GM04503 (cell line): ENCODE measurements at regions not wholly inside any gene's neighbourhood (a gene's known extent, or its start where the extent isn't known, plus 50 kb on each side); places are given as distances from the start of the nearest gene placed in this dataset.
A peak's percentile ranks its signal among the peaks of the same experiment; 100 is the strongest.

ENCODE experiments used
- DNase-seq: peaks from one replicate; pipeline ENCODE4 v3.0.0-alpha.2; 2012; ENCODE audit warnings: low read depth

DNA sequence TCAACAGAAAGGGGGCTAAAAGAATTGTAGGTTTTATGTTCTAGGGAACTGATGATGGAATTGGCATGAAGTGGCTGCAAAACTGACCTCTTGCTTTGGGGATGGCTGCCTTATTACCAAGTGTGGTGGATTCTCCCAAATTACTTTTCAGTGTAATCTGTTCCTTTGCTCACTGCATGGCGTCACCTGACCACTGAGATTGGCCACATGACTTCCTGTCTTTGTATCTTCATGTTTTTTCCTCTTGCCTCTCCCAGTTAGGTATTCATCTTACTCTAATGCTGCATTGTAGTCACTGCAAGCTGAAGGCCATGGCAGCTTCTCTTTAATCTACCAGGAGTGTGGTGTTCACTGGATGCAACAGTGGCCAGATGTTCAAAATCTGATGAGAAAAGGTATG lies 257.7 kb upstream of the TNP1 start:
- DNase-seq = no peak

DNA sequence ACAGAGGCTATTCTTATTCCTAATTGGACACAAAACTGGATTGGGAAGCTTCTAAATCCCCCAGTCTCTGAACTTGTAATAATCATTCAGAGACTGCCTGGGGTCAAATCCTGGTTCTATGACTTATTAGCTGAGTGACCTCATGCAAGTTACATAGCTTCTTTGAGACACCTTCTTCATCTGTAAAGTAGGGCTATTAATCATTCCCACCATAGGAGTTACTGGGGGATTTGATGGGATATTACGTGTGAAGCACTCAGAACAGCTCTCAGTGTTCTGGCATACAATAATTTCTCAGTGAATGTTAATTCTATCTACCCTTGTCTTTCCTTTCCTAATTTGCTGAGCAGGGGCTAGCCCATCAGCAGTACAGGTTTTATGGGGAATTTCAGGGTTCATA lies 256.7 kb upstream of the TNP1 start:
- no peak for DNase-seq

DNA sequence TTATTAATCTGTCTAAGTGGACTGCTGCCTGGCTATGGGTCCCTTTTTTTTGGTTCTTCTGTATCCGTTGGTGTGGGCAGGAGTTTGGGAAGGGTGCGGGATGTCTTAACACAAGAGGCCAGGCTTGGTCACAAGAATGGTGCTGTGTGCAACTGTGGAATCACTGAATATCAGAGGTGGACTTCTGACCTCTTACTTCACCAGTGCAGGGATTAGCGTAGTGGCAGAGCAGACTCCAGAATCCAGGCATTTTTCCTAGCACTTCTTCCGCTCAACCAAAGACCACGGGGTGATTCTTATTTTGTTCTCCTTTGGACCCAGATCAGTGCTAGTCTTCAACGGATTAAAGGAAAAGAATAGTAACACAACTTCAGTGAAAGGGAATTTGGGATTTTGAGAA lies 254.3 kb upstream of the TNP1 start:
- no peak for DNase-seq

DNA sequence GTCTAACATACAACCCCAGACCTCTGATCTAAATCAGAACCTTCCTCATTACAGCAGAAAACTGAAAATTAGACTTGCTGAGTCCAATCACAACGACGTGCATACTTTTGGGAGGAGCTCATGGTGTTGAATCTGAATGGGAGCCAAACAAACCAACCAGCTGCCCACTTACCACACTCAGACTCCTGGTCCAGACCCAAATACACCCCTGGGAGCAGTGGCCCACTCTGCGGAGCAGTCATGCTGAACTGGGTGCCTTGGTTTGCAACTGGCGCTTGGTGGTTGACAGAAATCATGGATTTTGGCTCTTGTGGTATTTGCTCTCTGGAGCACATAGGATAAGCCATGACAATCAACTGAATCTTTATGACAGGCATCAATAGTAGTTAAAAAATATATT lies 253.6 kb upstream of the TNP1 start:
- no peak for DNase-seq

DNA sequence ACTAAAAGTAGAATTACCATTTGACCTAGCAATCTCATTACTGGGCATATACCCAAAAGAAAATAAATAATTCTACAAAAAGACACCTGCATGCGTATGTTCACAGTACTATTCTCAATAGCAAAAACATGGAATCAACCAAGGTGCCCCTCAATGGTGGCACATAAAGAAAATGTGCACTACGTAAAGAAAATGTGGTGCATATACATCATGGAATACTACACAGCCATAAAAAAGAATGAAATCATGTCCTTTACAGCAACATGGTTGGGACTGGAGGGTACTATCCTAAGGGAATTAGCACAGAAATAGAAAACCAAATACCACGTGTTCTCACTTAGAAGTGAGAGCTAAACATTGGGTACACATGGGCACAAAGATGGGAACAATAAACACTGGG lies 250.7 kb upstream of the TNP1 start:
- no peak for DNase-seq

DNA sequence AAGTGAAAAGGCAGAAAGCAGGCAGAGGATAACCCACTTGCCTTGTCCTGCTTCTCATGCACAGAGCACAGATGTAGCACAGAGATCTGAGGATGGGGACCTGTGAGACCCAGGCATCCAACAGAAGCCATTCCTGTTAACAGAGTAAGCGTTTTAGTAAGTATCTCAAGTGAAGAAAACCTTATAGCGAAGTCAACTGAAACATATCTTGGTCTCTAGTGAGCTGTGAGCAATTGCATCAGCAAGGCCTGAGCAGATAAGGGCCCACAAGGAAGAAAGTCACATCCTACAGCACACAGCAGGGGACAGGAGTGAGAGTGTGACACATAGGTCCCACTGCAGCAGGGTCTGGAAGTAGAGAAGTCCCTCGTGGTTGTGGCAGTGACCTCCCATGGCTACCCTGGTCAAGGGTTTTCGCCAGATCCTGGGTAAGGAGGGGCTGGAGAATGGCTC lies 248.7 kb upstream of the TNP1 start:
- DNase-seq = no peak

DNA sequence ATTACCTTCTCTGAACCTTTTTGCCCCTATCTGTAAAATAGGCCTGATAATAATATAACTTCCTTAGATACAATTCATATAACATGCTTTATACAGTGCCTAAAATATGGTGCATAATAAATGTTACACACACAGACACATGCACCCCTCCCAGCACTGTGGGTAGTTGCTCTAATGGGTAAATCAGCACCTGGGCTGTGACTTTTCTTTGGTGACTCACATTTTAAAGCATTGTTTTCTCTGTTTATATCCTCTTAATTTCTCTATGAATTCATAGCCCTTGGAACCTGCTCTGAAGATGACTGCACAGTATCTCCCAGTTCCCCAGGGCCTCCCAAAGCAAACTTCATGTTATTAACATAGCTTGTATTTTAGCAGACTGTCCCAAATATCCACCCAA lies 248.2 kb upstream of the TNP1 start:
- DNase-seq = no peak

DNA sequence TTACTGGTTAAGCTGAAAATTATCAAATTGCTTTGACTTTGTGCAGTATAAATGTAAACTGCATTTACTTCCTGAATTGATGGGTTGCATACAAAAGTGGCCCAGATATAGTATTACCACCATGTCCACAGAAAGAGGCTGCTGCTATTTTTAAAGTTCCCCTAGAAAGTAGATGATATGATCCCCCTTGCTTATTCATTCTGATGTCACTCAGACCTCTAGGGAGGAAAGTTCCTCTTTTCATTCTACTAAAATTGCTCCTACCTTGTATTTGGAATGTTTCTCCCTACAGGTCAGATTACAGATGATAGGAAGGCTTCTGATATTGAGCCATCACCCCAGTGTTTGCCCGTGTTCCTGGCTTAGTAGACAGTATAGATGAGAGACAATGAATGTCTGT lies 247.6 kb upstream of the TNP1 start:
- no peak for DNase-seq

DNA sequence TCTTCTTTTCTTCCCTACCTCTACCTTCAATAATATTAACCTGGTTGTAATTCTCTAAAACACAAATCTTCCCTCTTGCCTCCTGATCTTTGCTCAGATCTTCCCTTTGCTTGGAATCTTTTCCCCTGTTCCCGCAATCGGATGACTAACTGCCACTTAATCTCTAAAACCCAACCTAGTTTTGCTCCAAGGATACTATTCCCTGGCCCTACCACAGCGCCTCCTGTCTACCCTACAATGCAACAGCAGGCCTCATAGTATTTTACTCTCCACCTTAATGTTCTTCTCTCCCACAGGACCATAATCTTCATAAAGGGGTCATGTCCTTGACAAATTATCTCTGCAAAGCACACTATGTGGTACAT lies 246.8 kb upstream of the TNP1 start:
- no peak for DNase-seq

DNA sequence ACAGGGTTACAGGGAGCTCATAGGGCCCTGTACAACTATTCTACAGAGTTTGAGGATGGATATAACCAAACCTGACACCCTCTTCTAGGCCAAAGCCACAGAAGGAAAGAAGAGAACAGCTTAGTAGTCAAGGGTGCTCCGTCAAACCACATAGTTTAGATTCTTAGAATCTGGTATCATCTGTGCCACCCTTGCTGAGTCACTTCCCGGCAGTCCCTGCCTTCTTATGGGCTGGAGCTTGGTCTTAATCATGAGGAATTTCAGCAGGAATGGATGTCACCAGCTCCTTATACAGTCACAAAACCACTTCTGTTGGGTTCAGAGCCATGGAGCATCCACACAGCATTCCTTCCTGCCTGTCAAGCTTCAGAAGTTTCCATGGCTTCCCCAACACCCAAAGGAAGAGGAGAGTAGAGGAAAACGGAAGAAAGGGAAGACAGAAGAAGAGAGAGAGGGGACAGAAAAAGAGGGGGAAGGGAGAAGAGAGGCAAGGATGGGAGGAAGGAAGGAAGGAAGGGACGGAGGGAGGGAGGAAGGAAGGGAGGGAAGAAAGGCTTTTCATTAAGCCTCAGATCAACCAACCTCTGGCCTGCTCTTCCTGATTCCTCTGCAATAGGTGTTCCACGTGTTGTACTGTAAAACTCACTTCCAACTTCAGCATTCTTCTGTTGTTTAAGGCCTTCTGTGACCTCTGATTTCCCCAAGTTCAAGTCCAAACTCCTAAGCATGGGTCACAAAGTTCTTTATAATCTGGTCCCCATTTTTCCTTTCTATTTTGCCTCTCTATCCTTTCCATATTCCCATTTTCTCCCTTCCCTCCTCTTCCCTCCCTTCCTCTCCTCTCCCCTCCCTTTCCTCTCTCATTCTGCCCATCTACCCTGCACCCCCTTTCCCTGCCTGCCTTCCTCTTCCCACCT lies 246.1 kb upstream of the TNP1 start:
- DNase-seq = peak; percentile 93

DNA sequence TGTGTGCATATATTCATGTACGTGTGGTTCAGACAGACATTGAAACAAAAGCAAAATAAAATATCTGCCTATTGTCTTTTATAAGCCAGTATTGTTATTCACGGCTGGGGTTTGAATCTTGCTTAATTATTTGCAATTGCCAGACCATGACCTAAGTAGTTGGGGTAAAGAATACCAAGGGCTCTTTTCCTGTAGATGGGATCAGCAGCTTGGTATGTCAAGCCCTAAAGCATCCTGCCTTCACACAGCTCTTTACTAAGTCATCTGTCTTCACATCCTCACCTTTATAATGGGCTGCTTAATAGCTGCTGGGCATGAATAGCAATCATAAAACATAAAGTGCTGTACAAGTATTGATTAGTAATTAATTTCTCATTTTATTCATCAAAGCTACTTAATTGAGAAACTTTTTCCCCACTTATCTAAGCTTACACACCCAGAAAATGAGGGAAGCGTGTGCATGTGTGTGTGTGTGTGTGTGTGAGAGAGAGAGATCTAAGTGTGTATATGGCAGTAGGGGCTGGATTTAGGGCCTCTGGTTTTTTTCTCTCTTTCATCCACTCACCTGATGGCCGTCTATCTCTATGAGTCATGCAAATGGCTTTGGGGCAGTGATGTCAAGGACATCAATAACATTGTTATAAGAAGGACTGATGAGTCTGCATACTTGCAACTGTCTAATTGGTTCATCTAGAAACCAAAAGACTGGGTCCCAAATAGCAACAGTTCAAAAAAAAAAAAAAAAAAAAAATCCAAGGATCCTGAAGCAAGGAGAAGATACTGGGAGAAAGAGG lies 244.1 kb upstream of the TNP1 start:
- DNase-seq = no peak

DNA sequence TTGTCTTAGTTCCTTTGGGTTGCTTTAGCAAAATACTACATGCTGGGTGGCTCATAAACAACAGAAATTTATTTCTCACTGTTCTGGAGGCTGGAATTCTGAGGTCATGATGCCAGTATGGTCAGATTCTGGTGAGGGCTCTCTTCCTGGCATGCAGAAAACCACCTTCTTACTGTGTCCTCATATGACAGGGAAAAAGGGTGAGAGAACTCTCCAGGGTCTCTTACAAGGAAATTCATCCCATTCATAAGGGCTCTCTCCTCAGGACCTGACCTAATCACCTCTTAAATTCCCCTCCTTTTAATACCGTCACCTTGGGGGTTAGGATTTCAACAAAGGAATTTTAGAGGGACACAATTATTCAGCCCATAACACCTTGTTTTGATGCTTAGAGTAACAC lies 243.1 kb upstream of the TNP1 start:
- no peak for DNase-seq

DNA sequence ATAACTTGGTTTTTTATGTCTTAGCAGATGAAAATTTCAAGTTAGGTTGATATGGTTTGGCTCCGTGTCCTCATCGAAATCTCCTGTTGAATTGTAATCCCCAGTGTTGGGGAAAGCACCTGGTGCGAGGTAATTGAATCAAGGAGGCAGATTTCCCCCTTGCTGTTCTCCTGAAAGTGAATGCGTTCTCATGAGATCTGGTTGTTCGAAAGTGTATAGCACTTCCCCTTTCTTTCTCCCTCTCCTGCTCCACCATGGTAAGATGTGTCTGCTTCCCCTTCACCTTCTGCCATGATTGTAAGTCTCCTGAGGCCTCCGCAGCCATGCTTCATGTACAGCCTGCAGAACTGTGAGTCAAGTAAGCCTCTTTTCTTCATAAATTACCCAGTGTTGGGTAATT lies 242.1 kb upstream of the TNP1 start:
- DNase-seq = no peak

DNA sequence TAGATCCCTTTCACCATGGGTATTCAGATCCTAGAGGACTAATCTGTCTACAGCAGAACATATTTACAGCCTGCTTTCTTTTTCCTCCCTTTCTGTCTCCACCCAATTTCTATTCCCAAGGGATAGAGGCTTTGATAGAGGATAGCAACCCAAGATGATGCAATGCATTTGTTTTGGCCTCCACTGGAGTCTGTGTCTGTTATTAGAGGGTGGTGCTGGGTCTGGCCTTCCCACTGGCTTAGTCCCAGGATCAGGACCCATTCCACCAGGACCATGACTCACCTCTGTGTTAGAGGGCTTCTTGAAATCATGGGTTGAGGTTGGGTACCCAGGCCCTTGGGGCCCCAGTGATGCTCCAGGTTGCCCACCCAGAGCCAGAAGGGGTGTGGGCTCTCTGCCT lies 239.7 kb upstream of the TNP1 start:
- no peak for DNase-seq

DNA sequence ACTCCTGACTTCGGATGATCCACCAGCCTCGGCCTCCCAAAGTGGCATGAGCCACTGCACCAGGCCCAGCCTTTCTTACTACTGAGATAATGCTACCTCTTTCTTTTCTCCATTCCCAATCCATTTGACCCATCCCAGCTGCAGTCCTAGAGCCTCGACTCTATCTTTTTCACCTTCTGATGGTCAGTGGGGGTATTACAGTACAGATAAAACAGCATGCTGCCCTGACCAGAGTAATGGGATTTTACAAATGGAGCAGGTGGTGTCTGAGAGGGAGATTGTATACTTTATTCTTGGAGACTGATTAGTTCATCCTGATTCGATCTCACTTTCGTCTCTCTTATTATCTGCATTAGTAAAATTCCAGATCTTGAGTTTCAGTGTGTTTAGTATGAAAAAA lies 238.6 kb upstream of the TNP1 start:
- DNase-seq = no peak

DNA sequence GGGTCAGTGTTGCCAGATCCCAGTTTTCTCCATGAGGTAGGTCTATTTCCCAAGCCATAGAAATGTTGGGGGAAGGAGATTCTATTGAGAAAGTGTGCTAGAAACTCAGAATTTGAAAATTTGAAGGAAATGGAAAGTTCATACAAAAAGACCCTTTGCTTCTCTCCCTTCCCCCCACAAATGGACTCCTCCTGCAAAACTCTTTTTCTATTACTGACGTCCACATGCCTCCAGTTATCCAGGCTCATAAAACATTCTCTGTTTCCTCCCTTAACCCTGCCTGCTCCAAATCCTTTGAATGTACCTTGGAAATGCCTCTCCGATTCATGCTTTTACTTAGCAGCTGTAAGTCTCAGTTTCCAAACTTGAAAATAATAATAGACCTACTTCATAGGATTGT lies 237.5 kb upstream of the TNP1 start:
- no peak for DNase-seq

DNA sequence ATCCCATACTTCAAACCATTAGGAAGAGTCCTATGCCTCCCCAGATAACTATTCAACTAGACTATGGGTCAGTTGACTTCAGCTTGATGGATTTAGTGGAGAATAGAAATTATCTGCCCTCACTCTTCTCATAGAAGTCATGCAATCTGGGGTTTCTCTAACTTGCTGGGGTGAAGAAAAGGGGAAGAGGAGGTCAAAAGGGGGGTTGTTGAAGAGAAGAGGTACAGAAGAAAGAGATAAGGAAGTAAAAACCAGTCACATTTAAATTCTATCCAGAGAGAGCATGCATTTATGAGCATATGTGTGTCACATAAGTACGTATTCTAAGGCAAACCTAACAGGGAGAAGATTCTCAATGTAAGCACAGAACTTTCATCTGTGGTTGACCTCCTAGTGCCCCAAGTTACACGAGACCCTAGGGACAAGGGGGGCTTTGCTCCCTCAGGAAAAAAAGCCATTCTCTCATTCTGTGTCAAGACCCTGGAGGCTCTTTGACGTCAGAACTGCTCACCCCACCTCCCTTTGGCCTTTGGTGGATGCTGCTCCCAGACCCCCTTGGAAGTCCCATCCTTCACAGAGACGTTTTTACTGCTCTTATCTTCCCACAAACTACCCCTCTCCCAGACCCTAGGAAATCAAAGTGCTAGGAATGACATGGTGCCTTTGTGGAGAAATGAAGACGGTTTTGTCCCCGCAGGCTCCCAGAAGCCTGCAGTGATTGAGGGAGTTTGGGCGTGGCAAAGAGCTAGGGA lies 236.8 kb upstream of the TNP1 start:
- DNase-seq = no peak

DNA sequence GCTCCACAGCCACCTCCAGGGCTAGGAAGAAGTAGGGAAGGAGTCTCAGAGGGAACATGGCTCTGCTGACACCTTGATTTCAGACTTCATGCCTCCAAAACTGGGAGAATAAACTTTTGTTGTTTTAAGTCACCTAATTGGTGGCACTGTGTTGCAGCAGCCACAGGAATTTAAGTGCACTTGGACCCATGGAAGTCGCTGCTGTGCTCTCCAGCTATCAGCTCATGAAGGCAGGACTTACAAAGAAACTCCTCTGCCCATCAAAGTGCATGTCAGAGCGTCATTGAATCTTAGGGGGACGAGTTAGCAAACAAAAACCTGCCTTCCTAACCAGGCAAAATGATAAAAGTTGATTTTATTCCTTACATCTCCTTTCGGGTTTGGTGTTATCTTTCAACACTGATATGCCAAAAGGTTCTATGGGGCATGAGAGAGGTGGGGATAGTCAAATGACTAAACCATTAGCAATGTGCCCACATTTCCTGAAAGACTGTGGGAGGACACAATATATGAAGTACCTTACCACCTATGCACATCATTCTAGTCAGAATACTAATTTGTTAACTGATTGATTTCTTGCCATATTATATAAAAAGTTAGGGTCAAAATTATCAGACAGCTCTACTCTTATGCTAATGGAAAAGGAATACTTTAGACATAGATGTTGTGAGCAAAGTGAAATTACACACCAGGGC lies 235.8 kb upstream of the TNP1 start:
- no peak for DNase-seq

DNA sequence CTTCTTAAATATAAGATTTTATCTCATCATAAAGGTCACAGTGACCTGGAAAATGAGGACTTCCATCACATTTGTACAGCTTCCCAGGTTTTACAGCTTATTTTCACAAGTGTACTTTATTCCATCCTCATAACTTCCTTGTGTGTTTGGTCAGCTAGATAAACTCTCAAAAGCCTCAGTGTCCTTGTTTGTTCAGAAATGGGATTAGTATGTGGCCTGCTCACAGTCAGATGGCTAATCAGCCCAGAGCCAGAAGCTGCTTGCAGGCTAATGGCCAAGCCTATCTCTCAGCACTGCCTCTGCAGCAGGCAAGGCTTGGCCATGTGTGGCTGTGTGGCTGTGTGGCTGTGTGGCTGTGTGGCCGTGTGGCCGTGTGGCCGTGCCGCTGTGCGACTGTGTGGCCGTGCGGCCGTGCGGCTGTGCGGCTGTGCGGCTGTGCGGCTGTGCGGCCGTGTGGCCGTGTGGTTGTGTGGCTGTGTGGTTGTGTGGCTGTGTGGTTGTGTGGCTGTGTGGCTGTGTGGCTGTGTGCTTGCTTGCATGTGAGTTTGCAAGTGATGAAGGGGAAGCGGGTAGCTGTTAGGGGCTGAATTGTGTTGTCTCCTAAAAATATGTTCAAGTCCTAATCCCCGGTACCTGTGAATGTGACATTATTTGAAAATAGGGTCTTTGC lies 233.0 kb upstream of the TNP1 start:
- DNase-seq = no peak

DNA sequence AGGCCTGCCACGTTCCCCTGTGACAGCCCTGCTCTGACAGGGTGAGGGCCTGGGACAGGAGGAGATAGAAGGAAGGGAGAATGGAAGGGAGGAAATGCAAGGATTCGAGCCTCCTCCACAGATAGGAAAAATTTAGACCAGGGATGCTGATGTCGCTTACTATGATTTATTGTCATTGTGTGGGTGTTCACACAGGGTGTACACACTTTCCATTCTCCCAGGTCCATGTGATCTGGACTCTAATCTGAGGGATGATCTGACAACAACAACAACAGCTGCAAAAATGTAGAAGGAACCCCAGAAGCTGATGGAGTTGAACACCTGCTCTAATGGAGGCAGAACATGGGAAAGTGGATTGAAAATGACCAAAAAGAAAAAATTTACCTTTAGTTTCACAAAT lies 231.7 kb upstream of the TNP1 start:
- no peak for DNase-seq

DNA sequence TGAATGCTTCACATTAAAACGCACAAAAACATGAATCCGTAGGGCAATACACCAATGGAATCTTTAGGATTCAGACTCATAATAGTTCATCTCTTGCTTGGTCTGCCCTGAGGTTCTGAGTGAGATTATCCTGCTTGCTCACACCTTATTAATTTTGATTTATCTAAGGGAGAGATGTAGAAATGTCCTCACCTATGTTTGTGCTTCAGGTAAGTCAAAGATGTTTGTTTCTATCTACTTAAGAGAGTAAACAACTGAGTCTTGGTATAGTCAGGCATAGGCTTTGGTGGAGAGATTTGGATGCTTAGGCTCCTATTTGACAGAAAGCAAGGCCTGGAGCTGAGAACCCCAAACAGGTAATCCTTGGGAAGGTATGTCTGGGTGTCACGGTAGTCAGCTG lies 231.0 kb upstream of the TNP1 start:
- DNase-seq = no peak
